IPS-NIHi7 (cell line): ENCODE measurements at regions not wholly inside any gene's neighbourhood (a gene's known extent, or its start where the extent isn't known, plus 50 kb on each side); places are given as distances from the start of the nearest gene placed in this dataset.
A peak's percentile ranks its signal among the peaks of the same experiment; 100 is the strongest.
"Not testable (repeated sequence)": the region's sequence is repeated elsewhere in the genome, so short reads cannot be mapped to it uniquely, and the experiment has no call there.

Experiments
- DNase-seq: peaks from one replicate; pipeline ENCODE4 v3.0.0; 2012; ENCODE audit warnings: mixed read lengths; ENCODE audit errors: extremely low spot score

- peak; percentile 2 for DNase-seq
Observed at GRCh38 chr3:34056951-34057390, 258.5 kb downstream of the PDCD6IP start.

- DNase-seq: not testable (repeated sequence)
Observed at GRCh38 chr3:34060995-34061394, 262.6 kb downstream of the PDCD6IP start.

GRCh38 chr3:34065901-34066300 lies 267.5 kb downstream of the PDCD6IP start:
- DNase-seq: no peak

GRCh38 chr3:34066328-34066727 lies 267.9 kb downstream of the PDCD6IP start:
- no peak for DNase-seq

- DNase-seq: peak; percentile 17
Observed at GRCh38 chr3:34066999-34067398, 268.6 kb downstream of the PDCD6IP start.

GRCh38 chr3:34067536-34068051 lies 269.2 kb downstream of the PDCD6IP start:
- DNase-seq: peak; percentile 4

- no peak for DNase-seq
Observed at GRCh38 chr3:34068505-34068904, 270.1 kb downstream of the PDCD6IP start.

GRCh38 chr3:34070831-34071585 lies 272.6 kb downstream of the PDCD6IP start:
- DNase-seq: no peak

GRCh38 chr3:34072297-34072696 lies 273.9 kb downstream of the PDCD6IP start:
- no peak for DNase-seq

GRCh38 chr3:34073111-34073510 lies 274.7 kb downstream of the PDCD6IP start:
- peak; percentile 3 for DNase-seq

- peak; percentile 5 for DNase-seq
Observed at GRCh38 chr3:34073961-34074360, 275.5 kb downstream of the PDCD6IP start.

- DNase-seq: no peak
Observed at GRCh38 chr3:34075975-34076374, 277.5 kb downstream of the PDCD6IP start.

GRCh38 chr3:34077417-34078195 lies 279.2 kb downstream of the PDCD6IP start:
- peak; percentile 8 for DNase-seq

GRCh38 chr3:34078418-34078817 lies 280.0 kb downstream of the PDCD6IP start:
- DNase-seq: peak; percentile 5

GRCh38 chr3:34079849-34080248 lies 281.4 kb downstream of the PDCD6IP start:
- DNase-seq: not testable (repeated sequence)

GRCh38 chr3:34090379-34090778 lies 291.9 kb downstream of the PDCD6IP start:
- not testable (repeated sequence) for DNase-seq

- no peak for DNase-seq
Observed at GRCh38 chr3:34090876-34091275, 292.4 kb downstream of the PDCD6IP start.

- not testable (repeated sequence) for DNase-seq
Observed at GRCh38 chr3:34094280-34094679, 295.9 kb downstream of the PDCD6IP start.

GRCh38 chr3:34102288-34102687 lies 303.9 kb downstream of the PDCD6IP start:
- no peak for DNase-seq

GRCh38 chr3:34106379-34106778 lies 307.9 kb downstream of the PDCD6IP start:
- DNase-seq: no peak

GRCh38 chr3:34106879-34107278 lies 308.4 kb downstream of the PDCD6IP start:
- DNase-seq: peak; percentile 80

- DNase-seq: no peak
Observed at GRCh38 chr3:34107669-34108068, 309.2 kb downstream of the PDCD6IP start.

- DNase-seq: no peak
Observed at GRCh38 chr3:34109021-34109420, 310.6 kb downstream of the PDCD6IP start.
